ENCODE measurements at regions not wholly inside any gene's neighbourhood (a gene's known extent, or its start where the extent isn't known, plus 50 kb on each side); places are given as distances from the start of the nearest gene placed in this dataset.
"Not testable (repeated sequence)": the region's sequence is repeated elsewhere in the genome, so short reads cannot be mapped to it uniquely, and the experiment has no call there.

- in situ Hi-C loops (cut with MboI; ENCODE audit: low pct_unique_long_range_greater_than_20kb in 2 of 9, low sequenced_read_pairs in 9 of 9, unreplicated experiment in 9 of 9); H3K27ac ChIP-seq; ATAC-seq (replicated peaks in 6 of 8); H3K4me3 ChIP-seq: not testable (repeated sequence)
- peaks cover 14 to 39% of the 10 kb centered on the region in 2 donors for H3K4me1 ChIP-seq (replicated peaks in 1 of 2)
- 0% methylated on average over 1 of the region's 1 CpG; no CpG with 5 or more reads in 9 of the 10 experiments for WGBS, 10 experiments
These were observed 989.0 kb upstream of the TYRP1 start for GRCh38 chr9:11704198-11704597.

GRCh38 chr9:11708899-11709298 lies 984.3 kb upstream of the TYRP1 start:
- Histone ChIP-seq H3K27ac (no peak overlapping the region), H3K4me3 (no peak overlapping the region), H3K4me1 (replicated peaks in 1 of 2) (peaks cover 6 to 14% of the 10 kb centered on the region in 2 donors)
- ATAC-seq (replicated peaks in 6 of 8) = no peak
- in situ Hi-C loops (cut with MboI; ENCODE audit: low pct_unique_long_range_greater_than_20kb in 2 of 9, low sequenced_read_pairs in 9 of 9, unreplicated experiment in 9 of 9) = no loop called here
- 0 to 100% (median 84%) methylated on average over 1 to 2 of the region's 2 CpGs for WGBS, 10 experiments

GRCh38 chr9:11709567-11709966 lies 983.6 kb upstream of the TYRP1 start:
- Histone ChIP-seq H3K4me3 (no peak overlapping the region), H3K4me1 (replicated peaks in 1 of 2) (peaks cover 5 to 9% of the 10 kb centered on the region in 2 donors), H3K27ac (no peak overlapping the region)
- ATAC-seq (replicated peaks in 6 of 8) = no peak
- in situ Hi-C loops (cut with MboI; ENCODE audit: low pct_unique_long_range_greater_than_20kb in 2 of 9, low sequenced_read_pairs in 9 of 9, unreplicated experiment in 9 of 9) = no loop called here
- 0 to 100% (median 84%) methylated on average over 1 of the region's 1 CpG for WGBS, 10 experiments

GRCh38 chr9:11713077-11713476 lies 980.1 kb upstream of the TYRP1 start:
- H3K4me3 ChIP-seq = no peak overlapping the region
- WGBS, 10 experiments = 0 to 100% (median 53%) methylated on average over 1 to 2 of the region's 2 CpGs; no CpG with 5 or more reads in 2 of the 10 experiments
- no peak for ATAC-seq (replicated peaks in 6 of 8)
- no peaks in the 10 kb centered on the region for H3K4me1 ChIP-seq (replicated peaks in 1 of 2)
- in situ Hi-C loops (cut with MboI; ENCODE audit: low pct_unique_long_range_greater_than_20kb in 2 of 9, low sequenced_read_pairs in 9 of 9, unreplicated experiment in 9 of 9) = no loop called here
- no peak overlapping the region for H3K27ac ChIP-seq

GRCh38 chr9:11722957-11723356 lies 970.2 kb upstream of the TYRP1 start:
- no peak for ATAC-seq (replicated peaks in 6 of 8)
- in situ Hi-C loops (cut with MboI; ENCODE audit: low pct_unique_long_range_greater_than_20kb in 2 of 9, low sequenced_read_pairs in 9 of 9, unreplicated experiment in 9 of 9) = no loop called here
- no peaks in the 10 kb centered on the region for H3K4me1 ChIP-seq (replicated peaks in 1 of 2)
- H3K4me3 ChIP-seq = no peak overlapping the region
- 0 to 100% (median 76%) methylated on average over 1 to 3 of the region's 3 CpGs; no CpG with 5 or more reads in 2 of the 10 experiments for WGBS, 10 experiments
- no peak overlapping the region for H3K27ac ChIP-seq

GRCh38 chr9:11726659-11727058 lies 966.5 kb upstream of the TYRP1 start:
- WGBS, 10 experiments = 0 to 100% (median 84%) methylated on average over 1 of the region's 1 CpG
- no peak overlapping the region for H3K27ac ChIP-seq
- ATAC-seq (replicated peaks in 6 of 8) = no peak
- in situ Hi-C loops (cut with MboI; ENCODE audit: low pct_unique_long_range_greater_than_20kb in 2 of 9, low sequenced_read_pairs in 9 of 9, unreplicated experiment in 9 of 9) = no loop called here
- H3K4me1 ChIP-seq (replicated peaks in 1 of 2) = no peaks in the 10 kb centered on the region
- H3K4me3 ChIP-seq = no peak overlapping the region

GRCh38 chr9:11735391-11735790 lies 957.8 kb upstream of the TYRP1 start:
- Histone ChIP-seq H3K4me1 (replicated peaks in 1 of 2) (no peaks in the 10 kb centered on the region), H3K4me3 (no peak overlapping the region), H3K27ac (no peak overlapping the region)
- ATAC-seq (replicated peaks in 6 of 8) = no peak
- in situ Hi-C loops (cut with MboI; ENCODE audit: low pct_unique_long_range_greater_than_20kb in 2 of 9, low sequenced_read_pairs in 9 of 9, unreplicated experiment in 9 of 9) = no loop called here
- 0 to 100% (median 68%) methylated on average over 1 of the region's 1 CpG for WGBS, 10 experiments

- in situ Hi-C loops (cut with MboI; ENCODE audit: low pct_unique_long_range_greater_than_20kb in 2 of 9, low sequenced_read_pairs in 9 of 9, unreplicated experiment in 9 of 9) = no loop called here
- WGBS, 10 experiments = 0 to 100% (median 76%) methylated on average over 1 of the region's 1 CpG
- Histone ChIP-seq H3K4me3 (no peak overlapping the region), H3K4me1 (replicated peaks in 1 of 2) (no peaks in the 10 kb centered on the region), H3K27ac (no peak overlapping the region)
- ATAC-seq (replicated peaks in 6 of 8) = no peak
These were observed 950.7 kb upstream of the TYRP1 start for GRCh38 chr9:11742471-11742870.

- Histone ChIP-seq H3K4me1 (replicated peaks in 1 of 2) (no peaks in the 10 kb centered on the region), H3K4me3 (no peak overlapping the region), H3K27ac (no peak overlapping the region)
- in situ Hi-C loops (cut with MboI; ENCODE audit: low pct_unique_long_range_greater_than_20kb in 2 of 9, low sequenced_read_pairs in 9 of 9, unreplicated experiment in 9 of 9) = no loop called here
- 0 to 100% (median 71%) methylated on average over 1 to 2 of the region's 2 CpGs; no CpG with 5 or more reads in 2 of the 10 experiments for WGBS, 10 experiments
- no peak for ATAC-seq (replicated peaks in 6 of 8)
These were observed 949.8 kb upstream of the TYRP1 start for GRCh38 chr9:11743356-11743755.

GRCh38 chr9:11749396-11749795 lies 943.8 kb upstream of the TYRP1 start:
- ATAC-seq (replicated peaks in 6 of 8) = no peak
- Histone ChIP-seq H3K4me3 (no peak overlapping the region), H3K27ac (no peak overlapping the region), H3K4me1 (replicated peaks in 1 of 2) (no peaks in the 10 kb centered on the region)
- WGBS, 10 experiments = 17 to 88% (median 83%) methylated on average over 1 to 2 of the region's 2 CpGs; no CpG with 5 or more reads in 4 of the 10 experiments
- in situ Hi-C loops (cut with MboI; ENCODE audit: low pct_unique_long_range_greater_than_20kb in 2 of 9, low sequenced_read_pairs in 9 of 9, unreplicated experiment in 9 of 9) = no loop called here

- no peak for ATAC-seq (replicated peaks in 6 of 8)
- Histone ChIP-seq H3K4me3 (no peak overlapping the region), H3K4me1 (replicated peaks in 1 of 2) (no peaks in the 10 kb centered on the region), H3K27ac (no peak overlapping the region)
- in situ Hi-C loops (cut with MboI; ENCODE audit: low pct_unique_long_range_greater_than_20kb in 2 of 9, low sequenced_read_pairs in 9 of 9, unreplicated experiment in 9 of 9) = no loop called here
These were observed 937.2 kb upstream of the TYRP1 start for GRCh38 chr9:11755951-11756350.

- no peak for ATAC-seq (replicated peaks in 6 of 8)
- Histone ChIP-seq H3K27ac (no peak overlapping the region), H3K4me3 (no peak overlapping the region), H3K4me1 (replicated peaks in 1 of 2) (no peaks in the 10 kb centered on the region)
- in situ Hi-C loops (cut with MboI; ENCODE audit: low pct_unique_long_range_greater_than_20kb in 2 of 9, low sequenced_read_pairs in 9 of 9, unreplicated experiment in 9 of 9) = no loop called here
- WGBS, 10 experiments = 0 to 100% (median 57%) methylated on average over 1 to 3 of the region's 3 CpGs; no CpG with 5 or more reads in 3 of the 10 experiments
These were observed 935.8 kb upstream of the TYRP1 start for GRCh38 chr9:11757408-11757807.

- in situ Hi-C loops (cut with MboI; ENCODE audit: low pct_unique_long_range_greater_than_20kb in 2 of 9, low sequenced_read_pairs in 9 of 9, unreplicated experiment in 9 of 9) = no loop called here
- H3K4me3 ChIP-seq = no peak overlapping the region
- WGBS, 10 experiments = 0 to 100% (median 82%) methylated on average over 1 to 3 of the region's 3 CpGs; no CpG with 5 or more reads in 3 of the 10 experiments
- no peak for ATAC-seq (replicated peaks in 6 of 8)
- H3K4me1 ChIP-seq (replicated peaks in 1 of 2) = no peaks in the 10 kb centered on the region
- no peak overlapping the region for H3K27ac ChIP-seq
These were observed 935.2 kb upstream of the TYRP1 start for GRCh38 chr9:11758016-11758415.

GRCh38 chr9:11779971-11780370 lies 913.2 kb upstream of the TYRP1 start:
- Histone ChIP-seq H3K4me1 (replicated peaks in 1 of 2) (no peaks in the 10 kb centered on the region), H3K4me3 (no peak overlapping the region), H3K27ac (no peak overlapping the region)
- ATAC-seq (replicated peaks in 6 of 8) = no peak
- 2 to 98% (median 87%) methylated on average over 2 to 4 of the region's 4 CpGs for WGBS, 10 experiments
- in situ Hi-C loops (cut with MboI; ENCODE audit: low pct_unique_long_range_greater_than_20kb in 2 of 9, low sequenced_read_pairs in 9 of 9, unreplicated experiment in 9 of 9) = no loop called here
